Lower lobe of right lung (tissue), 2 donors: ENCODE measurements at regions not wholly inside any gene's neighbourhood (a gene's known extent, or its start where the extent isn't known, plus 50 kb on each side); places are given as distances from the start of the nearest gene placed in this dataset.

ENCODE experiments used
- ATAC-seq, 2 donors: fragments of 200-7000 bp; cut with Tn5 transposase; one replicate each; pipeline ENCODE4 v1.9.1; 2020 to 2022; ENCODE audit warnings: mild to moderate bottlenecking in 2 of 2, moderate library complexity in 2 of 2
- DNase-seq: peaks from one replicate; pipeline ENCODE4 v3.0.0-alpha.2; 2020
- H3K27ac ChIP-seq: fragments of 200-600 bp; one replicate; pipeline ENCODE4 v1.8.0; 2022
- H3K27me3 ChIP-seq: fragments of 200-600 bp; one replicate; pipeline ENCODE4 v1.8.0; 2022; ENCODE audit warnings: low read depth
- H3K36me3 ChIP-seq: fragments of 200-600 bp; one replicate; pipeline ENCODE4 v1.8.0; 2022; ENCODE audit warnings: mild to moderate bottlenecking
- H3K4me1 ChIP-seq: fragments of 200-600 bp; one replicate; pipeline ENCODE4 v1.8.0; 2022
- H3K4me3 ChIP-seq: fragments of 200-600 bp; one replicate; pipeline ENCODE4 v1.8.0; 2022; ENCODE audit warnings: mild to moderate bottlenecking
- H3K9me3 ChIP-seq: fragments of 200-600 bp; one replicate; pipeline ENCODE4 v1.8.0; 2022
- intact Hi-C: fragments of 100-400 bp; cut with DNase I; formaldehyde crosslinking; loops from one replicate; pipeline ENCODE4 v1.11.0; 2022
- TF ChIP-seq, protein P1 (sequence below): fragments of 200-600 bp; IDR thresholded peaks from one replicate; pipeline ENCODE4 v1.8.0; 2022; ENCODE audit warnings: antibody characterized with exemption, mild to moderate bottlenecking
- donor health status: DM: no; HTN: yes; CAD: no; lungs with severe emphysema.

DNA sequence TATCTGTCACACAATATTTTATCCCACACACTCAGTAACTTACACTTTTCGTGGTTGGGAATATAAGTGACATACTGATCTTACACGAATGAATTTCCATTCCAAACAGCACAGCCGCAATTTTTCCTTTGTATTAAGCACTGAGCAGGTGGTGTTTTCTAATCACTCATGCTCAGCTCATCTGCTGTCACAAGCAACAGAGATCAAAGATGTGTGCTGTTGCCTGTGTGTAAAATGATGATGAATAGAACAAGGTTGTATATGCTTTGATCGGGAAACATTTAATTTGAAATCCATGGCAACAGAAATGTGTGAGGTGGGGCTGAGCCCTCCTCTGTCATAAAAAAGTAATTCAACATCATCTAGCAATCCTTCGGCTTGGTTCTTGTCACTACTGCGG, 927.7 kb upstream of the MBL2 start:
- intact Hi-C loops, result no loop called here
- Histone ChIP-seq H3K4me1 (no peaks in the 10 kb centered on the region), H3K36me3 (no peaks in the 10 kb centered on the region), H3K27ac (no peak overlapping the region), H3K9me3 (no peaks in the 10 kb centered on the region), H3K4me3 (no peak overlapping the region), H3K27me3 (no peaks in the 10 kb centered on the region)
- DNase-seq (no peak), ATAC-seq (no peak)
- TF ChIP-seq, protein P1, sequence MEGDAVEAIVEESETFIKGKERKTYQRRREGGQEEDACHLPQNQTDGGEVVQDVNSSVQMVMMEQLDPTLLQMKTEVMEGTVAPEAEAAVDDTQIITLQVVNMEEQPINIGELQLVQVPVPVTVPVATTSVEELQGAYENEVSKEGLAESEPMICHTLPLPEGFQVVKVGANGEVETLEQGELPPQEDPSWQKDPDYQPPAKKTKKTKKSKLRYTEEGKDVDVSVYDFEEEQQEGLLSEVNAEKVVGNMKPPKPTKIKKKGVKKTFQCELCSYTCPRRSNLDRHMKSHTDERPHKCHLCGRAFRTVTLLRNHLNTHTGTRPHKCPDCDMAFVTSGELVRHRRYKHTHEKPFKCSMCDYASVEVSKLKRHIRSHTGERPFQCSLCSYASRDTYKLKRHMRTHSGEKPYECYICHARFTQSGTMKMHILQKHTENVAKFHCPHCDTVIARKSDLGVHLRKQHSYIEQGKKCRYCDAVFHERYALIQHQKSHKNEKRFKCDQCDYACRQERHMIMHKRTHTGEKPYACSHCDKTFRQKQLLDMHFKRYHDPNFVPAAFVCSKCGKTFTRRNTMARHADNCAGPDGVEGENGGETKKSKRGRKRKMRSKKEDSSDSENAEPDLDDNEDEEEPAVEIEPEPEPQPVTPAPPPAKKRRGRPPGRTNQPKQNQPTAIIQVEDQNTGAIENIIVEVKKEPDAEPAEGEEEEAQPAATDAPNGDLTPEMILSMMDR, result no peak

DNA sequence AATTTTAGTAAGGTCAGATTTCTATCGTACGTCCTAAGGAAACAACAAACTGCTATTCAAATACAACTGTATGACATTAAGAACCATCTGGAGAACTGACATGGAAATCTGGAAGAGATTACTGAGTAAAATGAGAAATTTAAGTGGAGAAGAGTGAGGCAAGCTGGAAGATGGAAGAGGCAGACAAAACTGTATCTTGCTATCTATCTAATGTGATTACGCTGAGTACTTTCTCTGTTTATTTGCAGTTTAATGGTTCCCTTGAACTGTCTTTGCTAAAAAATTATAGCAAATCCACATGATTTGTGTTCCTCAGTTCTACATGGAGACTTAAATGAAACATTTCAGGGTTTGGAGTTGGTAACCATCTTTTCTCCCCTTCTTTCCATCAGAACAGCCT, 927.1 kb upstream of the MBL2 start:
- DNase-seq (no peak), ATAC-seq (no peak)
- Histone ChIP-seq H3K4me3 (no peak overlapping the region), H3K27ac (no peak overlapping the region), H3K9me3 (no peaks in the 10 kb centered on the region), H3K4me1 (no peaks in the 10 kb centered on the region), H3K36me3 (no peaks in the 10 kb centered on the region), H3K27me3 (no peaks in the 10 kb centered on the region)
- intact Hi-C loops, result no loop called here
- TF ChIP-seq, protein P1, result no peak

DNA sequence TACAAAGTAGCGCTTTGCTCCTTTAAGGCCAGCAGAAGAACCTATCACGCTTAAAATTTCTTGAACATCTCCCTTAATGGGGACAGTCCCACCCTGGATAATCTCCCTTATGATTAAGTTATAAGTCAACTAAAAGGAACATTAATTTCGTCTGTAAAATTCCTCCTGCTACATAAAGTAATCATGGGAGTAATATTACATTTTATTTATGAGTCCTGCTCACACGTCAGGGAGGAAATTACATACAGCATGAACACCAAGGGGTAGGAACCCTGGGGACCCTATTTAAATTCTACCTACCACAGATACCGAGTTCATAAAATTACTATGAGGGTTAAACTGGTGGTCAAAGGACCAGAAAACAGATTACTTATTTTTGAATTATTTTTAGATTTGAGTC, 926.6 kb upstream of the MBL2 start:
- H3K4me1 ChIP-seq, result no peaks in the 10 kb centered on the region
- DNase-seq (no peak), ATAC-seq (no peak)
- H3K27ac ChIP-seq, result no peak overlapping the region
- no peak overlapping the region for H3K4me3 ChIP-seq
- TF ChIP-seq, protein P1, result no peak
- H3K27me3 ChIP-seq, result no peaks in the 10 kb centered on the region
- no peaks in the 10 kb centered on the region for H3K9me3 ChIP-seq
- no peaks in the 10 kb centered on the region for H3K36me3 ChIP-seq
- intact Hi-C loops, result no loop called here

DNA sequence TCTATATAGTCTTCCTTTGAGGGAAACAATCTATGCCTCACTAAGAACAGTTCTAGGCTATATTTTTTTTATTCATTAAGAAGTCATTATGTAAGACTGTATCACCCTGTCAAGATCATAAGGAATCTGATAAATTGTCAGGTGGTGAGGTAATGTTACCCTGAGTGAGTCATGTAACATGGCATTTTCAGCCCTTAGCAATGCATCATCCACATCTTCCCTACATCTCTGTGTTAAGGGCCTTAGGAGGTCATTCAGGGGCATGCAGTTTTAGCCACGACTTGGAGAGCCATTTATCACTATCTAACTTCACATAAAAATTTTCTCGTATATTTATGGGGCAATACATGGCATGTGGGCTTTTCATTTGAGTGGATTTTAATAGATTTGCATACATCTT, 924.5 kb upstream of the MBL2 start:
- H3K27ac ChIP-seq, result no peak overlapping the region
- no peaks in the 10 kb centered on the region for H3K27me3 ChIP-seq
- ATAC-seq (no peak), DNase-seq (no peak)
- no peaks in the 10 kb centered on the region for H3K36me3 ChIP-seq
- H3K4me3 ChIP-seq, result no peak overlapping the region
- H3K4me1 ChIP-seq, result no peaks in the 10 kb centered on the region
- intact Hi-C loops, result no loop called here
- H3K9me3 ChIP-seq, result no peaks in the 10 kb centered on the region
- TF ChIP-seq, protein P1, result no peak

DNA sequence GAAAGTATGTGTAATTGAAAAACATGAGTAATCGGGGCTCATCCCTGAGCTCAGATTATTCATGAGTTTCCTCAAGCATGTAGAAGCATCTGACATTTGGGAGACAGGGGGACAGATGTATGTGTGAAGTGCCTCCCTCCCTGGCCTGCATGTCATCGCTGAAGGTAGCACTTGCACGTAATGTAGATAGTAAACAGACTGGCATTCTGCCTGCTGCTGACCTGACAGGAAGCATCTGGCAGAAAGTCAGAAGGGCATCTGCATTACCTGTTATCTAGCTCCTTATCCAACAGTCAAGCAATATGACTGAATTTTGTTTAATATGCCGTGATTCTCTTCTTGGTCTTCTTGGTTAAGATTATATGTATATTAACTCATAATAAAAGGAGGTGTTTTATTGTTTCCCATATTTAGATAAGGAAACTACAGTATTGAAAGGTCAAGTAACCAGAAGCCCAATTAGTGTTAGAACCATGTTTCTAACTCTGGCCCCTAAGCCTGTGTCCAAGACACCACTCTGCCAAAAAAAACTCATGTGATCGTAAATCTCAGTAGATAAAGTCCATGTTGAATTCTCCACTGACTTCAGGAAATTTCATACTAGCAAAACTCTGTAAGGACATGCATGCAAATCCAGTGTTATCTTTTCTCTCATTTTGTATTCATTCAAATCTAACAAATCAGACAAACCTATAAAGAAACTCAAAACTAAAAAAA, 918.1 kb upstream of the MBL2 start:
- intact Hi-C loops, result no loop called here
- ATAC-seq (no peak), DNase-seq (no peak)
- TF ChIP-seq, protein P1, result no peak
- Histone ChIP-seq H3K4me1 (no peaks in the 10 kb centered on the region), H3K4me3 (no peak overlapping the region), H3K27ac (no peak overlapping the region), H3K27me3 (no peaks in the 10 kb centered on the region), H3K9me3 (no peaks in the 10 kb centered on the region), H3K36me3 (no peaks in the 10 kb centered on the region)
